ENCODE measurements at regions not wholly inside any gene's neighbourhood (a gene's known extent, or its start where the extent isn't known, plus 50 kb on each side); places are given as distances from the start of the nearest gene placed in this dataset.

GRCh38 chr11:107197932-107198331 is 179.7 kb upstream of the GUCY1A2 start:
- no peak overlapping the region for H3K4me3 ChIP-seq (ENCODE audit: low read depth in 1 of 2, low read length in 2 of 2)
- H3K79me2 ChIP-seq (ENCODE audit: insufficient read depth, low read length), result no peaks in the 10 kb centered on the region
- no peak overlapping the region for H3K9ac ChIP-seq (ENCODE audit: low read depth, low read length)
- H3K36me3 ChIP-seq (ENCODE audit: insufficient read depth, low read length), result no peaks in the 10 kb centered on the region
- H3K9me3 ChIP-seq (ENCODE audit: insufficient read depth, low read length, severe bottlenecking), result peaks cover 4% of the 10 kb centered on the region
- H3K4me2 ChIP-seq (ENCODE audit: insufficient read depth, low read length), result no peak overlapping the region
- H3K27me3 ChIP-seq (ENCODE audit: insufficient read depth, low read length, poor library complexity), result no peaks in the 10 kb centered on the region
- DNase-seq (no peak), ATAC-seq (ENCODE audit: insufficient read depth, low read depth) (no peak)
- H3K4me1 ChIP-seq (ENCODE audit: insufficient read depth, low read length), result no peaks in the 10 kb centered on the region
- H3K27ac ChIP-seq (ENCODE audit: low read length), result no peak overlapping the region
- H2AFZ ChIP-seq (ENCODE audit: low read depth, low read length), result no peak overlapping the region
- H4K20me1 ChIP-seq (ENCODE audit: insufficient read depth, low read length), result no peaks in the 10 kb centered on the region
- TF ChIP-seq CTCF (IDR thresholded peaks at IDR 0.05; ENCODE audit: borderline replicate concordance, extremely low read depth, low read length, poor library complexity, severe bottlenecking) (no peak), EZH2 (IDR thresholded peaks at IDR 0.05; ENCODE audit: borderline replicate concordance, low read depth, low read length, severe bottlenecking) (no peak)

GRCh38 chr11:107196732-107197131 is 178.5 kb upstream of the GUCY1A2 start:
- Histone ChIP-seq H3K36me3 (ENCODE audit: insufficient read depth, low read length) (no peaks in the 10 kb centered on the region), H3K4me3 (ENCODE audit: low read depth in 1 of 2, low read length in 2 of 2) (no peak overlapping the region), H3K4me1 (ENCODE audit: insufficient read depth, low read length) (no peaks in the 10 kb centered on the region), H4K20me1 (ENCODE audit: insufficient read depth, low read length) (no peaks in the 10 kb centered on the region), H3K4me2 (ENCODE audit: insufficient read depth, low read length) (no peak overlapping the region), H3K9me3 (ENCODE audit: insufficient read depth, low read length, severe bottlenecking) (peaks cover 4% of the 10 kb centered on the region), H3K27ac (ENCODE audit: low read length) (no peak overlapping the region), H3K79me2 (ENCODE audit: insufficient read depth, low read length) (no peaks in the 10 kb centered on the region), H3K27me3 (ENCODE audit: insufficient read depth, low read length, poor library complexity) (no peaks in the 10 kb centered on the region), H2AFZ (ENCODE audit: low read depth, low read length) (no peak overlapping the region), H3K9ac (ENCODE audit: low read depth, low read length) (no peak overlapping the region)
- DNase-seq (no peak), ATAC-seq (ENCODE audit: insufficient read depth, low read depth) (no peak)
- TF ChIP-seq EZH2 (IDR thresholded peaks at IDR 0.05; ENCODE audit: borderline replicate concordance, low read depth, low read length, severe bottlenecking), result no peak
- no peak for TF ChIP-seq CTCF (IDR thresholded peaks at IDR 0.05; ENCODE audit: borderline replicate concordance, extremely low read depth, low read length, poor library complexity, severe bottlenecking)

- Histone ChIP-seq H3K9ac (ENCODE audit: low read depth, low read length) (no peak overlapping the region), H3K79me2 (ENCODE audit: insufficient read depth, low read length) (no peaks in the 10 kb centered on the region), H3K4me2 (ENCODE audit: insufficient read depth, low read length) (no peak overlapping the region), H3K4me1 (ENCODE audit: insufficient read depth, low read length) (no peaks in the 10 kb centered on the region), H4K20me1 (ENCODE audit: insufficient read depth, low read length) (no peaks in the 10 kb centered on the region), H3K27me3 (ENCODE audit: insufficient read depth, low read length, poor library complexity) (no peaks in the 10 kb centered on the region), H3K27ac (ENCODE audit: low read length) (no peak overlapping the region), H3K4me3 (ENCODE audit: low read depth in 1 of 2, low read length in 2 of 2) (no peak overlapping the region), H2AFZ (ENCODE audit: low read depth, low read length) (no peak overlapping the region), H3K9me3 (ENCODE audit: insufficient read depth, low read length, severe bottlenecking) (no peaks in the 10 kb centered on the region), H3K36me3 (ENCODE audit: insufficient read depth, low read length) (no peaks in the 10 kb centered on the region)
- TF ChIP-seq CTCF (IDR thresholded peaks at IDR 0.05; ENCODE audit: borderline replicate concordance, extremely low read depth, low read length, poor library complexity, severe bottlenecking) (no peak), EZH2 (IDR thresholded peaks at IDR 0.05; ENCODE audit: borderline replicate concordance, low read depth, low read length, severe bottlenecking) (no peak)
- DNase-seq (no peak), ATAC-seq (ENCODE audit: insufficient read depth, low read depth) (no peak)
Observed at GRCh38 chr11:107184986-107185385, 166.7 kb upstream of the GUCY1A2 start.

- H3K4me2 ChIP-seq (ENCODE audit: insufficient read depth, low read length), result no peak overlapping the region
- DNase-seq (no peak), ATAC-seq (ENCODE audit: insufficient read depth, low read depth) (no peak)
- TF ChIP-seq CTCF (IDR thresholded peaks at IDR 0.05; ENCODE audit: borderline replicate concordance, extremely low read depth, low read length, poor library complexity, severe bottlenecking) (no peak), EZH2 (IDR thresholded peaks at IDR 0.05; ENCODE audit: borderline replicate concordance, low read depth, low read length, severe bottlenecking) (no peak)
- no peak overlapping the region for H3K4me3 ChIP-seq (ENCODE audit: low read depth in 1 of 2, low read length in 2 of 2)
- no peak overlapping the region for H3K9ac ChIP-seq (ENCODE audit: low read depth, low read length)
- no peaks in the 10 kb centered on the region for H3K36me3 ChIP-seq (ENCODE audit: insufficient read depth, low read length)
- no peak overlapping the region for H3K27ac ChIP-seq (ENCODE audit: low read length)
- H3K9me3 ChIP-seq (ENCODE audit: insufficient read depth, low read length, severe bottlenecking), result no peaks in the 10 kb centered on the region
- no peaks in the 10 kb centered on the region for H3K79me2 ChIP-seq (ENCODE audit: insufficient read depth, low read length)
- H4K20me1 ChIP-seq (ENCODE audit: insufficient read depth, low read length), result no peaks in the 10 kb centered on the region
- H3K4me1 ChIP-seq (ENCODE audit: insufficient read depth, low read length), result no peaks in the 10 kb centered on the region
- no peak overlapping the region for H2AFZ ChIP-seq (ENCODE audit: low read depth, low read length)
- no peaks in the 10 kb centered on the region for H3K27me3 ChIP-seq (ENCODE audit: insufficient read depth, low read length, poor library complexity)
Observed at GRCh38 chr11:107183953-107184352, 165.7 kb upstream of the GUCY1A2 start.
